Endothelial cell of umbilical vein (primary cell): ENCODE measurements at regions not wholly inside any gene's neighbourhood (a gene's known extent, or its start where the extent isn't known, plus 50 kb on each side); places are given as distances from the start of the nearest gene placed in this dataset.

ENCODE experiments used
- BruUV-seq: library from RNA; stranded (reverse); fragments of 400-500 nt; replicated peaks from 2 replicates; lab custom pipeline; 2021; lab: Mats Ljungman, UMichigan
- CTCF ChIA-PET: fragments of 300-600, 350-600 bp; sonication (Branson Sonifier 250); formaldehyde crosslinking; loops from one replicate; lab custom pipeline; 2021; ENCODE audit warnings: antibody characterized with exemption, inconsistent platforms; lab: Charles Lee
- POLR2A ChIA-PET: fragments of 300-600, 350-600 bp; sonication (Branson Sonifier 250); formaldehyde crosslinking; loops from one replicate; lab custom pipeline; 2021; ENCODE audit warnings: antibody characterized with exemption, inconsistent platforms; lab: Charles Lee
- DNase-seq: peaks from one replicate; pipeline ENCODE4 v3.0.0-alpha.2; 2011; ENCODE audit warnings: low read depth, low spot score
- FAIRE-seq: peaks from 2 replicates; lab custom pipeline; 2011; peaks lifted over from hg19 to GRCh38; lab: Jason Lieb, UNC
- H2AFZ ChIP-seq: 2 replicates; pipeline ENCODE4 v1.6.0; 2012; ENCODE audit warnings: low read depth, low read length, control low read depth, inconsistent platforms
- H3K27ac ChIP-seq: 2 replicates; pipeline ENCODE4 v1.5.1; 2011; ENCODE audit warnings: low read depth, mild to moderate bottlenecking, control low read depth, low read length, moderate library complexity; ENCODE audit not compliant: insufficient read depth
- H3K27me3 ChIP-seq, 2 experiments: 2 replicates each; pipeline versions ENCODE4 v1.6.0 to v1.6.1; 2011; ENCODE audit warnings: low read length in 2 of 2, mixed read lengths in 1 of 2; ENCODE audit not compliant: control insufficient read depth in 2 of 2, insufficient read depth in 2 of 2
- H3K36me3 ChIP-seq, 2 experiments: 2 replicates in 1 of 2; 3 replicates in 1 of 2; pipeline ENCODE4 v1.5.1; 2011; ENCODE audit warnings: low read length in 2 of 2, mild to moderate bottlenecking in 1 of 2, moderate library complexity in 1 of 2; ENCODE audit not compliant: control insufficient read depth in 2 of 2, insufficient read depth in 2 of 2; ENCODE audit errors: extremely low read depth in 1 of 2
- H3K4me1 ChIP-seq: 3 replicates; pipeline ENCODE4 v1.5.1; 2011; ENCODE audit warnings: mild to moderate bottlenecking, low read length; ENCODE audit not compliant: control insufficient read depth, insufficient read depth; ENCODE audit errors: extremely low read depth
- H3K4me2 ChIP-seq: 2 replicates; pipeline ENCODE4 v1.6.1; 2011; ENCODE audit warnings: low read length, control low read depth, mixed read lengths; ENCODE audit not compliant: insufficient read depth
- H3K4me3 ChIP-seq, 3 experiments: fragments of 200-600 bp in 1 of 3; sonication (generic), shearing (Covaris generic) in 1 of 3; replicated peaks in 1 of 3; 2 replicates each; pipeline ENCODE4 v1.5.1; 2011 to 2016; ENCODE audit warnings: control low read depth in 3 of 3, low read length in 3 of 3, mild to moderate bottlenecking in 2 of 3, inconsistent platforms in 1 of 3, low read depth in 1 of 3, moderate library complexity in 1 of 3; ENCODE audit not compliant: insufficient read depth in 1 of 3
- H3K79me2 ChIP-seq: 2 replicates; pipeline ENCODE4 v1.6.0; 2012; ENCODE audit warnings: low read length, inconsistent platforms; ENCODE audit not compliant: control insufficient read depth, insufficient read depth
- H3K9ac ChIP-seq: replicated peaks from 2 replicates; pipeline ENCODE3; 2011; ENCODE audit warnings: low read length, control low read depth; ENCODE audit not compliant: insufficient read depth; ENCODE audit errors: extremely low read depth
- H3K9me1 ChIP-seq: replicated peaks from 3 replicates; pipeline ENCODE4 v1.6.0; 2011; ENCODE audit warnings: mild to moderate bottlenecking, low read length; ENCODE audit not compliant: control insufficient read depth, insufficient read depth; ENCODE audit errors: extremely low read depth
- H3K9me3 ChIP-seq: replicated peaks from 2 replicates; pipeline ENCODE4 v1.5.1; 2012; ENCODE audit warnings: low read length, inconsistent platforms; ENCODE audit not compliant: control insufficient read depth, insufficient read depth
- H4K20me1 ChIP-seq: replicated peaks from 2 replicates; pipeline ENCODE3; 2011; ENCODE audit warnings: mild to moderate bottlenecking, low read length; ENCODE audit not compliant: control insufficient read depth, insufficient read depth; ENCODE audit errors: extremely low read depth
- CTCF ChIP-seq, 2 donors: IDR thresholded peaks; 1 replicate in 1 of 2; 2 replicates in 1 of 2; pipeline ENCODE4 v1.5.1; 2011; ENCODE audit warnings: low read length in 2 of 2, mild to moderate bottlenecking in 2 of 2, moderate library complexity in 2 of 2, control low read depth in 1 of 2, inconsistent platforms in 1 of 2, low read depth in 1 of 2; ENCODE audit not compliant: insufficient read depth in 1 of 2; ENCODE audit errors: extremely low read depth in 1 of 2
- EZH2 ChIP-seq: IDR thresholded peaks from 2 replicates; pipeline ENCODE4 v1.6.1; 2012; ENCODE audit warnings: borderline replicate concordance, low read depth, mild to moderate bottlenecking, moderate library complexity, low read length, inconsistent platforms; ENCODE audit not compliant: severe bottlenecking
- FOS ChIP-seq: IDR thresholded peaks from 2 replicates; pipeline ENCODE4 v1.6.1; 2011; ENCODE audit warnings: mild to moderate bottlenecking, low read length, moderate library complexity, borderline replicate concordance; ENCODE audit not compliant: insufficient read depth
- GATA2 ChIP-seq: IDR thresholded peaks from 2 replicates; pipeline ENCODE4 v1.7.0; 2011; ENCODE audit warnings: low read depth, mild to moderate bottlenecking, moderate library complexity, mixed read lengths, low read length; ENCODE audit not compliant: insufficient read length, insufficient read depth
- JUN ChIP-seq: IDR thresholded peaks from 2 replicates; pipeline ENCODE4 v1.6.1; 2011; ENCODE audit warnings: borderline replicate concordance, low read depth; ENCODE audit not compliant: insufficient read length, insufficient read depth
- MAX ChIP-seq: IDR thresholded peaks from 2 replicates; pipeline ENCODE4 v1.6.1; 2011; ENCODE audit not compliant: insufficient read depth, insufficient read length
- MYC ChIP-seq: IDR thresholded peaks from one replicate; pipeline ENCODE4 v1.6.1; 2011; ENCODE audit warnings: mild to moderate bottlenecking, low read depth, low read length
- POLR2A ChIP-seq: IDR thresholded peaks from 2 replicates; pipeline ENCODE4 v1.6.1; 2012; ENCODE audit warnings: low read depth, mild to moderate bottlenecking, control low read depth, low read length
- POLR2AphosphoS5 ChIP-seq: IDR thresholded peaks from 2 replicates; pipeline ENCODE4 v1.6.1; 2012; ENCODE audit warnings: low read depth, mild to moderate bottlenecking, control low read depth, low read length, moderate library complexity; ENCODE audit not compliant: insufficient read depth
- dilution Hi-C: fragments of 300-500 bp; cut with MboI; formaldehyde crosslinking; loops from one replicate; pipeline ENCODE4 v1.15.0; 2019; ENCODE audit warnings: low sequenced_read_pairs; ENCODE audit not compliant: extremely low pct_ligation_motif_present
- intact Hi-C: fragments of 100-400 bp; cut with micrococcal nuclease; formaldehyde crosslinking; loops from one replicate; pipeline ENCODE4 v1.10.0; 2022

GRCh38 chr7:50855526-50855925 lies 72.8 kb upstream of the GRB10 start:
- no peak for DNase-seq
- no peak overlapping the region for H3K9ac ChIP-seq
- POLR2A ChIA-PET: no interaction called here
- no peak for FAIRE-seq
- CTCF ChIA-PET: no interaction called here
- dilution Hi-C loops (no loop called here), intact Hi-C loops (no loop called here)
- peaks cover 0 to 1% of the 10 kb centered on the region in 2 experiments for H3K27me3 ChIP-seq
- H3K9me3 ChIP-seq: no peaks in the 10 kb centered on the region
- no TSS peak for BruUV-seq
- no peaks in the 10 kb centered on the region for H3K36me3 ChIP-seq
- H3K27ac ChIP-seq: no peak overlapping the region
- H3K79me2 ChIP-seq: no peaks in the 10 kb centered on the region
- H2AFZ ChIP-seq: no peak overlapping the region
- H3K4me3 ChIP-seq: no peak overlapping the region
- H3K4me2 ChIP-seq: no peak overlapping the region
- TF ChIP-seq MYC (no peak), FOS (no peak), MAX (no peak), JUN (no peak), EZH2 (no peak), POLR2A (no peak), GATA2 (no peak), CTCF (IDR thresholded peaks at IDR 0.05; ENCODE audit: extremely low read depth in 1 of 2, insufficient read depth in 1 of 2, low read depth in 1 of 2, low read length in 2 of 2) (no peak), POLR2AphosphoS5 (no peak)
- no peaks in the 10 kb centered on the region for H3K9me1 ChIP-seq
- no peaks in the 10 kb centered on the region for H3K4me1 ChIP-seq
- H4K20me1 ChIP-seq: no peaks in the 10 kb centered on the region
